Cerebellar nuclear complex (tissue), 1 donor: ENCODE measurements at regions not wholly inside any gene's neighbourhood (a gene's known extent, or its start where the extent isn't known, plus 50 kb on each side); places are given as distances from the start of the nearest gene placed in this dataset.

ENCODE experiments used
- DNase-seq, 2 experiments: peaks; one replicate each; lab custom pipeline; 2025; lab: John Stamatoyannopoulos, UW

- DNase-seq = no peak
These were observed 63.8 kb upstream of the TOM1L1 start for GRCh38 chr17:54836723-54837462.

GRCh38 chr17:54838651-54839421 is 61.8 kb upstream of the TOM1L1 start:
- no peak for DNase-seq

- no peak for DNase-seq
These were observed 61.2 kb upstream of the TOM1L1 start for GRCh38 chr17:54839447-54839846.

GRCh38 chr17:54840885-54841591 is 59.6 kb upstream of the TOM1L1 start:
- no peak for DNase-seq

GRCh38 chr17:54841656-54842055 is 59.0 kb upstream of the TOM1L1 start:
- DNase-seq = no peak

- DNase-seq = no peak
These were observed 56.4 kb upstream of the TOM1L1 start for GRCh38 chr17:54844233-54844632.

- no peak for DNase-seq
These were observed 52.2 kb upstream of the TOM1L1 start for GRCh38 chr17:54848368-54848987.

- DNase-seq = no peak
These were observed 51.0 kb upstream of the TOM1L1 start for GRCh38 chr17:54849660-54850059.
